Mesenchymal stem cell (in vitro differentiated cells and primary cell): ENCODE measurements at regions not wholly inside any gene's neighbourhood (a gene's known extent, or its start where the extent isn't known, plus 50 kb on each side); places are given as distances from the start of the nearest gene placed in this dataset.
"Not testable (repeated sequence)": the region's sequence is repeated elsewhere in the genome, so short reads cannot be mapped to it uniquely, and the experiment has no call there.

Experiments
- DNase-seq: peaks from one replicate; pipeline ENCODE4 v3.0.0-alpha.2; 2013
- H2AFZ ChIP-seq: one replicate; pipeline ENCODE4 v1.6.1; 2013; ENCODE audit warnings: low read depth, mild to moderate bottlenecking, control low read depth, inconsistent platforms, low read length, moderate library complexity
- H2AK5ac ChIP-seq: 2 replicates; pipeline ENCODE4 v1.6.1; 2013; ENCODE audit warnings: low read length, moderate library complexity, mild to moderate bottlenecking, inconsistent platforms; ENCODE audit not compliant: severe bottlenecking
- H2BK120ac ChIP-seq: one replicate; pipeline ENCODE4 v1.6.1; 2013; ENCODE audit warnings: low read depth, mild to moderate bottlenecking, inconsistent platforms, low read length, moderate library complexity
- H2BK12ac ChIP-seq, 2 experiments: one replicate each; pipeline ENCODE4 v1.6.1; 2013; ENCODE audit warnings: inconsistent platforms in 2 of 2, low read length in 2 of 2, mild to moderate bottlenecking in 2 of 2, moderate library complexity in 2 of 2, control low read depth in 1 of 2
- H2BK15ac ChIP-seq: one replicate; pipeline ENCODE4 v1.6.1; 2013; ENCODE audit warnings: mild to moderate bottlenecking, low read depth, inconsistent platforms; ENCODE audit not compliant: poor library complexity, severe bottlenecking
- H2BK5ac ChIP-seq: 2 replicates; pipeline ENCODE4 v1.6.1; 2013; ENCODE audit warnings: low read depth, mild to moderate bottlenecking, low read length, control low read depth, inconsistent platforms; ENCODE audit not compliant: poor library complexity, severe bottlenecking
- H3K14ac ChIP-seq, 2 experiments: one replicate each; pipeline ENCODE4 v1.6.1; 2013; ENCODE audit warnings: inconsistent platforms in 2 of 2, low read length in 2 of 2, control low read depth in 1 of 2, mild to moderate bottlenecking in 1 of 2, moderate library complexity in 1 of 2
- H3K18ac ChIP-seq, 2 experiments: one replicate each; pipeline ENCODE4 v1.6.1; 2013; ENCODE audit warnings: inconsistent platforms in 2 of 2, low read length in 2 of 2, control low read depth in 1 of 2, low read depth in 1 of 2, mild to moderate bottlenecking in 1 of 2
- H3K23ac ChIP-seq, 2 experiments: one replicate each; pipeline ENCODE4 v1.6.1; 2013; ENCODE audit warnings: inconsistent platforms in 2 of 2, low read length in 2 of 2, mild to moderate bottlenecking in 2 of 2, moderate library complexity in 2 of 2, control low read depth in 1 of 2
- H3K27ac ChIP-seq: 2 replicates; pipeline ENCODE4 v1.5.1; 2013; ENCODE audit warnings: mild to moderate bottlenecking, moderate library complexity, low read length, control low read depth, inconsistent platforms; ENCODE audit not compliant: poor library complexity, severe bottlenecking
- H3K27me3 ChIP-seq, 2 experiments: 2 replicates each; pipeline versions ENCODE4 v1.6.1 to v1.7.0; 2013; ENCODE audit warnings: low read length in 2 of 2, mild to moderate bottlenecking in 2 of 2, moderate library complexity in 2 of 2, control low read depth in 1 of 2, inconsistent platforms in 1 of 2; ENCODE audit not compliant: control insufficient read depth in 1 of 2, insufficient read depth in 1 of 2
- H3K36me3 ChIP-seq, 2 experiments: 2 replicates each; pipeline versions ENCODE4 v1.6.1 to v1.7.0; 2013; ENCODE audit warnings: low read length in 2 of 2, control low read depth in 1 of 2, inconsistent platforms in 1 of 2, low read depth in 1 of 2, mild to moderate bottlenecking in 1 of 2; ENCODE audit not compliant: insufficient read depth in 2 of 2, control insufficient read depth in 1 of 2
- H3K4ac ChIP-seq, 2 experiments: one replicate each; pipeline ENCODE4 v1.6.1; 2013; ENCODE audit warnings: inconsistent platforms in 2 of 2, low read length in 2 of 2, mild to moderate bottlenecking in 2 of 2, moderate library complexity in 2 of 2, control low read depth in 1 of 2, low read depth in 1 of 2
- H3K4me1 ChIP-seq: 2 replicates; pipeline ENCODE4 v1.6.1; 2013; ENCODE audit warnings: low read depth, low read length, control low read depth; ENCODE audit not compliant: control insufficient read depth, insufficient read depth
- H3K4me2 ChIP-seq: 2 replicates; pipeline ENCODE4 v1.6.1; 2013; ENCODE audit warnings: low read length, mild to moderate bottlenecking, inconsistent platforms; ENCODE audit not compliant: poor library complexity, severe bottlenecking
- H3K4me3 ChIP-seq, 2 experiments: 2 replicates each; pipeline versions ENCODE4 v1.5.1 to v1.7.0; 2013; ENCODE audit warnings: low read length in 2 of 2, mild to moderate bottlenecking in 2 of 2, control low read depth in 1 of 2, low read depth in 1 of 2; ENCODE audit not compliant: insufficient read depth in 1 of 2
- H3K79me1 ChIP-seq: replicated peaks from 2 replicates; pipeline ENCODE4 v1.6.1; 2013; ENCODE audit warnings: mild to moderate bottlenecking, control low read depth, low read length, inconsistent platforms; ENCODE audit not compliant: poor library complexity, severe bottlenecking
- H3K9ac ChIP-seq: 2 replicates; pipeline ENCODE4 v1.7.0; 2013; ENCODE audit warnings: mild to moderate bottlenecking, low read length, moderate library complexity
- H3K9me3 ChIP-seq: 2 replicates; pipeline ENCODE4 v1.7.0; 2013; ENCODE audit warnings: mild to moderate bottlenecking, low read length; ENCODE audit not compliant: control insufficient read depth
- H4K8ac ChIP-seq: one replicate; pipeline ENCODE4 v1.6.1; 2013; ENCODE audit warnings: inconsistent platforms, mild to moderate bottlenecking, low read length, moderate library complexity
- H4K91ac ChIP-seq: one replicate; pipeline ENCODE4 v1.6.1; 2013; ENCODE audit warnings: mild to moderate bottlenecking, low read length, inconsistent platforms
- WGBS: methylation state at CpG from one replicate; pipeline ENCODE4 v1.1.7; 2013; ENCODE audit warnings: mixed read lengths; 5-methylcytosine and 5-hydroxymethylcytosine counted together

DNA sequence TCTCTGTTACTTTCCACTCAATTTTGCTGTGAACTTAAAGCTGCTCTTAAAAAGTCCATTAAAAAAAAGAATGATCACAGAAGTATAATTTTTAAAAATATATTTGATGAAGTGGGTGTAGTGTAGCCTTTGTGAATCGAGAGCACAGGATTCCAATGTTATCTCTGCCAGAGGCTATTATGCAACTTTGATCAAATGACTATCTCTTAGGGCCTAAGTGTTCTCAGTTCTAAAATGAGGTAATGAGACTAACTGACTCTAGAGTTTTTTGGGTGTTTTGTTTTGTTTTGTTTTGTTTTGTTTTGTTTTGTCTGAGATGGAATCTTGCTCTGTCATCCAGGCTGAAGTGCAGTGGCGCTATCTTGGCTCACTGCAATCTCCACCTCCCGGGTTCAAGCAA is 147.5 kb downstream of the FAM72C start:
- not testable (repeated sequence) for H3K14ac ChIP-seq, H3K4me2 ChIP-seq, DNase-seq, H3K4me1 ChIP-seq, H3K4me3 ChIP-seq, H3K9me3 ChIP-seq, H3K27ac ChIP-seq, H4K91ac ChIP-seq, H3K9ac ChIP-seq, H3K23ac ChIP-seq, H3K27me3 ChIP-seq, H2AK5ac ChIP-seq, H3K4ac ChIP-seq, H3K36me3 ChIP-seq, H4K8ac ChIP-seq, H2BK15ac ChIP-seq, H2BK120ac ChIP-seq, H2AFZ ChIP-seq, H2BK5ac ChIP-seq, H3K18ac ChIP-seq, H2BK12ac ChIP-seq, H3K79me1 ChIP-seq
- no CpG with 5 or more reads among the region's 3 CpGs for WGBS

DNA sequence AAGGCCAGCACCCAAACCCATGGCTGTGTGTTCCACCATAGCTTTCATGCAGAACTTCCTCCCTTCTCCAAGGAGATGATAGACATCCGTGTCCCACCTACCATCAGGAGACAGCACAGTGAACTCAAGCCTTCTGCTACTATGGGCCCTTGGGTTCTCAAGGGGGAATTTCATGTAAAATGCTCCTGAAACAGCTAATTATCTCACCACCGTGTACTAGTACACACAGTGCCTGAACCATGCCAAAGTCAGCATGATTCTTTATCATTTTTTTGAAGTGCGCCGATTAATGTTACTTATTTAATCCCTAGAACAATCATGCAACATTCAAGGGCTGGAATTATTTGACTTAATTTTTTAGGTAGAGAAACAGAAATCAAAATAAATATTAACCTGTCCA is 151.7 kb downstream of the FAM72C start:
- H2AK5ac ChIP-seq, H3K23ac ChIP-seq, H3K9me3 ChIP-seq, H3K27ac ChIP-seq, H2BK12ac ChIP-seq, H3K18ac ChIP-seq, H4K91ac ChIP-seq, H2BK5ac ChIP-seq, H3K27me3 ChIP-seq, H3K9ac ChIP-seq, H3K4me2 ChIP-seq, H4K8ac ChIP-seq, H3K36me3 ChIP-seq, H3K79me1 ChIP-seq, DNase-seq, H3K4ac ChIP-seq, H3K4me3 ChIP-seq, H3K14ac ChIP-seq, H2BK120ac ChIP-seq, H2BK15ac ChIP-seq, H2AFZ ChIP-seq, H3K4me1 ChIP-seq: not testable (repeated sequence)
- WGBS, result no CpG with 5 or more reads among the region's 4 CpGs

DNA sequence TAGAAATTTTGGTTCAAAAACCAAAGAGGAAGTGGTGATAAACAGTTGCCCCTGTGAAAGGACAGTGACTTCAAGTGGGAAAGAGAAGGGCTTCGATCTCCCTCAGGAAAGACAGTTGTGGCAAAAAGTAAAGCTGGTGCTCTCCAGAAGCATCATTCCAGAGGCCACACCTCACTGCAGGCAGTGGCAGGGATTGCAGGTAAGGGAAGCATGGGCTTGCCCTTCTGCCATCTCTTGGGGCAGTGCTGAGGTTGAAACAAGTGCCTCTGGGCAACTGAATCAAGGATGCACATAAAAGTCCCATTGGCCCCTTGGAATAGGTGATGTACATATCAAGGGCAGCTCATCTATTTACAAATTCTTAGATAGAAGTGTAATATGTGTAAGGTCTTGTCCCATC is 155.4 kb downstream of the FAM72C start:
- H3K4ac ChIP-seq, H2AK5ac ChIP-seq, H3K36me3 ChIP-seq, H2BK120ac ChIP-seq, H2BK15ac ChIP-seq, H2BK5ac ChIP-seq, H3K4me1 ChIP-seq, H4K91ac ChIP-seq, H3K27ac ChIP-seq, H3K18ac ChIP-seq, H3K9ac ChIP-seq, H3K23ac ChIP-seq, H3K4me3 ChIP-seq, H3K27me3 ChIP-seq, H3K14ac ChIP-seq, H3K79me1 ChIP-seq, DNase-seq, H4K8ac ChIP-seq, H3K4me2 ChIP-seq, H2AFZ ChIP-seq, H2BK12ac ChIP-seq, H3K9me3 ChIP-seq: not testable (repeated sequence)
- WGBS, result no CpG with 5 or more reads among the region's 1 CpG

DNA sequence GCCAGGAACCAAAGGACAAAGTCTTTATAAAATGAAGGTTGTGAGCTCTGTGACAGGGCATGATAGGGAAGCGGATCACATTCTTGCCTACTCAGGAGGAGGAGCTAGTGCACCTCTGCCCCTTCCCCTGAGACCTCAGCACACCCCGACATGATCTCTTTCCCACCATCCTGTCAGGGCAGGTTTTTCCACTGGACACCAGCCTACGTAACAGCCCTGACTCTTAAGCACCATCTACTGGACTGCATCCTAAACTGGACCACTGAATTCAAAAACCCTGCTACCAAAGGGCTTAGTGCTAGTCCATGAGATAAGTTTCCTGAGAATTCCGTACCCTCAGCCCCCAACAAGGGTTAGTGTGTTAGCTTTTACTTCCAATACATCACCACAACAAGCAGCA is 166.4 kb downstream of the FAM72C start:
- H3K4me1 ChIP-seq, H2BK120ac ChIP-seq, H3K79me1 ChIP-seq, H3K36me3 ChIP-seq, DNase-seq, H3K27me3 ChIP-seq, H3K4ac ChIP-seq, H2BK15ac ChIP-seq, H4K8ac ChIP-seq, H3K23ac ChIP-seq, H3K9ac ChIP-seq, H3K14ac ChIP-seq, H4K91ac ChIP-seq, H3K18ac ChIP-seq, H2BK12ac ChIP-seq, H3K9me3 ChIP-seq, H3K4me2 ChIP-seq, H3K4me3 ChIP-seq, H2AK5ac ChIP-seq, H2BK5ac ChIP-seq, H3K27ac ChIP-seq, H2AFZ ChIP-seq: not testable (repeated sequence)
- WGBS, result no CpG with 5 or more reads among the region's 4 CpGs
